Sigmoid colon (tissue), 6 donors: ENCODE measurements at regions not wholly inside any gene's neighbourhood (a gene's known extent, or its start where the extent isn't known, plus 50 kb on each side); places are given as distances from the start of the nearest gene placed in this dataset.

ENCODE experiments used
- DNase-seq: peaks from one replicate; pipeline ENCODE4 v3.0.0-alpha.2; 2019
- H3K27ac ChIP-seq, 4 donors: fragments of 200-600 bp; sonication (generic); one replicate each; pipeline ENCODE4 v1.5.1; 2016 to 2019; ENCODE audit warnings: mild to moderate bottlenecking in 1 of 4
- H3K27me3 ChIP-seq, 3 donors: fragments of 200-600 bp; sonication (generic); one replicate each; pipeline ENCODE4 v1.5.1; 2019; ENCODE audit warnings: mild to moderate bottlenecking in 1 of 3
- H3K36me3 ChIP-seq, 4 donors: fragments of 200-600 bp; sonication (generic); one replicate each; pipeline ENCODE4 v1.5.1; 2016 to 2019
- H3K4me1 ChIP-seq, 4 donors: fragments of 200-600 bp; sonication (generic); one replicate each; pipeline ENCODE4 v1.5.1; 2017 to 2019
- H3K4me3 ChIP-seq, 4 donors: fragments of 200-600 bp; sonication (generic); one replicate each; pipeline ENCODE4 v1.5.1; 2017 to 2019; ENCODE audit warnings: mild to moderate bottlenecking in 2 of 4, moderate library complexity in 1 of 4
- H3K9me3 ChIP-seq, 4 donors: fragments of 200-600 bp in 3 of 4; sonication (generic) in 3 of 4; one replicate each; pipeline versions ENCODE4 v1.5.1 to v1.6.1; 2013 to 2019
- EP300 ChIP-seq, 4 donors: sonication (generic); formaldehyde crosslinking; IDR thresholded peaks; one replicate each; pipeline ENCODE4 v1.6.1; 2017; ENCODE audit warnings: antibody characterized with exemption in 4 of 4
- POLR2A ChIP-seq, 2 donors: fragments of 450-650 bp; IDR thresholded peaks; one replicate each; pipeline ENCODE4 v1.6.1; 2016; ENCODE audit warnings: antibody characterized with exemption in 2 of 2, mild to moderate bottlenecking in 2 of 2, moderate library complexity in 2 of 2
- POLR2AphosphoS5 ChIP-seq, 4 donors: sonication (generic); formaldehyde crosslinking; IDR thresholded peaks; one replicate each; pipeline ENCODE4 v1.6.1; 2017; ENCODE audit warnings: antibody characterized with exemption in 4 of 4
- WGBS, 2 donors: extraction: QIAGEN DNeasy Blood & Tissue Kit; methylation state at CpG; one replicate each; pipeline ENCODE4 v1.1.7; 2013; 5-methylcytosine and 5-hydroxymethylcytosine counted together
- intact Hi-C: fragments of 100-400 bp; cut with DNase I; formaldehyde crosslinking; loops from one replicate; pipeline ENCODE4 v1.15.1; 2023
- TF ChIP-seq, protein P1 (sequence below), 4 experiments: fragments of 450-650 bp in 3 of 4; fragments of 200-600 bp in 1 of 4; IDR thresholded peaks; one replicate each; pipeline ENCODE4 v1.5.1; 2016 to 2019; ENCODE audit warnings: antibody characterized with exemption in 4 of 4, mild to moderate bottlenecking in 3 of 4, moderate library complexity in 2 of 4
- donor health status: healthy with polysubstance abuse.
- donor health status: healthy.

DNA sequence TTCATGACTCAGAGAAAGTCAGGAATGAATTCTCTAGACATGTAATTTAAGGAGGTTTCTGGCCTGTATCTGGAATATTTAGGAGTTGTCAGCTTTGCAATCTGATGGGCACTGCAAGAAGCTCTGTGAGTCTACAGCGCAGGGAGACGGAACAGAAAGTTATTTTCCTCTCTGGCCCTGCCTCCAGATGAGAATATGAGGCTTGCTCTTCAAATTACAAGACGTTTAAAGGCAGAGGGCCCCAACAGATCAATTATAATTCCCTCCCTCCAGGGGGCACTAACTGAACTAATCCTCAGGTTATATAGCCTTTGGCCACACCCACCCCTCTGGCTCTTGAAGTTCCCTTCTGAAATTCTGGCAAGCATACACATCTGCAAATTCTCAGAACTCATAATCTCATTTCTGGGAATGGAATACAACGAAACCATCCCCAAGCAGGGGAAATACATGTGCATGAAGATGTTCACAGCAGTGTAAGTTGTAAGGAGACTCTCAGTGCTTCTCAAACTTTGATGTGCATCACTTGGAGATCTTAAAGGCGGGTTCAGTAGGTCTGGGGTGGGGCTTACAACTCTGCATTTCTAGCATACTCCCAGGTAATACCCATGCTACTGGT is 307.6 kb downstream of the CWC27 start:
- TF ChIP-seq, protein P1, sequence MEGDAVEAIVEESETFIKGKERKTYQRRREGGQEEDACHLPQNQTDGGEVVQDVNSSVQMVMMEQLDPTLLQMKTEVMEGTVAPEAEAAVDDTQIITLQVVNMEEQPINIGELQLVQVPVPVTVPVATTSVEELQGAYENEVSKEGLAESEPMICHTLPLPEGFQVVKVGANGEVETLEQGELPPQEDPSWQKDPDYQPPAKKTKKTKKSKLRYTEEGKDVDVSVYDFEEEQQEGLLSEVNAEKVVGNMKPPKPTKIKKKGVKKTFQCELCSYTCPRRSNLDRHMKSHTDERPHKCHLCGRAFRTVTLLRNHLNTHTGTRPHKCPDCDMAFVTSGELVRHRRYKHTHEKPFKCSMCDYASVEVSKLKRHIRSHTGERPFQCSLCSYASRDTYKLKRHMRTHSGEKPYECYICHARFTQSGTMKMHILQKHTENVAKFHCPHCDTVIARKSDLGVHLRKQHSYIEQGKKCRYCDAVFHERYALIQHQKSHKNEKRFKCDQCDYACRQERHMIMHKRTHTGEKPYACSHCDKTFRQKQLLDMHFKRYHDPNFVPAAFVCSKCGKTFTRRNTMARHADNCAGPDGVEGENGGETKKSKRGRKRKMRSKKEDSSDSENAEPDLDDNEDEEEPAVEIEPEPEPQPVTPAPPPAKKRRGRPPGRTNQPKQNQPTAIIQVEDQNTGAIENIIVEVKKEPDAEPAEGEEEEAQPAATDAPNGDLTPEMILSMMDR (IDR thresholded peaks at IDR 0.05): no peak
- TF ChIP-seq EP300 (IDR thresholded peaks at IDR 0.05) (peak in 1 of 4 donors; percentile 9), POLR2AphosphoS5 (IDR thresholded peaks at IDR 0.05) (peak in 2 of 4 donors; percentile 24 to 32)
- H3K9me3 ChIP-seq: no peaks in the 10 kb centered on the region
- WGBS, 2 donors: 59 to 61% methylated on average over 5 of the region's 5 CpGs
- H3K27me3 ChIP-seq: no peaks in the 10 kb centered on the region
- peaks cover 0 to 32% (median 26%) of the 10 kb centered on the region in 4 donors for H3K4me1 ChIP-seq
- H3K4me3 ChIP-seq: no peak overlapping the region
- DNase-seq: no peak
- H3K27ac ChIP-seq: peak overlapping the region in 3 of 4 donors; percentile 48 to 54 (median 52)
- H3K36me3 ChIP-seq: no peaks in the 10 kb centered on the region
- intact Hi-C loops: no loop called here

DNA sequence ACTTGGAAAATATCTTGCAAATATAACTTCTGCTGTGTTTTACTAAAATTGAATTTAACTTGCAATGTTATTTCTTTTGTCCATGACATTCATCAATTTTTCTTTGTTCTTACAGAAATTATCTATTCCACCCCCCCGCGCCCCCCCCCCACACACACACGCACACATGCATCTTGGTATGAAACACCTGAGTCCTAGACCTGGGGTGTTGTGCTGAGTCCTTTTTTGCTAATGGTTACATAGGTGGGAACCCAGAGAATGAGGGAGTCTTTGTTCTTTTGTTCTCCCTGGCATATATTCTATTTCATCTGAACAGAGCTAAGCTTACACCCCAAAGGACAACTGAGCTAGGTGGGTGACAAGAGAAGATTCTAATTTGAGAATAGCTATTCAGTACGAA is 308.9 kb downstream of the CWC27 start:
- no peaks in the 10 kb centered on the region for H3K36me3 ChIP-seq
- DNase-seq: no peak
- 63 to 66% methylated on average over 4 of the region's 4 CpGs for WGBS, 2 donors

DNA sequence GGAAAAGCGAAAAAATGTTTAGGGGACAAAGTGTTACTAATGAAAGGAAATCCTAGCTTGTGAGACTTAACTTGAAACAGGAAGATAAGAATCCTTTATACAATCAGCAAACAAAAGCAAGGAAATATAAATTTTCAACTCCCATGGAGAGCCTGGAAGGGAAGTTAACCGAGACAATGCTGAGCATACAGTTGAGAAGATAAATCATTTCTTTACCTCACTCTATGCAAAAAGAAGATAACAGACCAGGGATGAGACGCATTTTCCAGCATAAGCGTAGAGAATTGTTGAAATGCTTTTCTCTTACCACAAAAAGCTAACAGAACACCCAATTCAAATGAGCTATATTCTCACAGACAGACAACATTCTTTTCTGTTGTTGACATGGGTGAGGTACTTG is 309.6 kb downstream of the CWC27 start:
- WGBS, 2 donors: 85 to 89% methylated on average over 4 of the region's 4 CpGs
- peaks cover 0 to 23% (median 15%) of the 10 kb centered on the region in 4 donors for H3K4me1 ChIP-seq
- no peaks in the 10 kb centered on the region for H3K27me3 ChIP-seq
- H3K36me3 ChIP-seq: no peaks in the 10 kb centered on the region
- H3K4me3 ChIP-seq: no peak overlapping the region
- H3K27ac ChIP-seq: no peak overlapping the region
- intact Hi-C loops: no loop called here
- no peaks in the 10 kb centered on the region for H3K9me3 ChIP-seq
- TF ChIP-seq POLR2A (IDR thresholded peaks at IDR 0.05) (no peak), POLR2AphosphoS5 (IDR thresholded peaks at IDR 0.05) (no peak), EP300 (IDR thresholded peaks at IDR 0.05) (no peak)
- TF ChIP-seq, protein P1 (IDR thresholded peaks at IDR 0.05): no peak
- no peak for DNase-seq

More for the DNA sequence above, 308.9 kb downstream of the CWC27 start:
- H3K4me3 ChIP-seq: no peak overlapping the region
- TF ChIP-seq POLR2AphosphoS5 (IDR thresholded peaks at IDR 0.05) (no peak), EP300 (IDR thresholded peaks at IDR 0.05) (no peak), POLR2A (IDR thresholded peaks at IDR 0.05) (no peak)
- TF ChIP-seq, protein P1 (IDR thresholded peaks at IDR 0.05): no peak
- peaks cover 0 to 30% (median 21%) of the 10 kb centered on the region in 4 donors for H3K4me1 ChIP-seq
- H3K27me3 ChIP-seq: no peaks in the 10 kb centered on the region
- intact Hi-C loops: no loop called here
- no peaks in the 10 kb centered on the region for H3K9me3 ChIP-seq
- no peak overlapping the region for H3K27ac ChIP-seq

DNA sequence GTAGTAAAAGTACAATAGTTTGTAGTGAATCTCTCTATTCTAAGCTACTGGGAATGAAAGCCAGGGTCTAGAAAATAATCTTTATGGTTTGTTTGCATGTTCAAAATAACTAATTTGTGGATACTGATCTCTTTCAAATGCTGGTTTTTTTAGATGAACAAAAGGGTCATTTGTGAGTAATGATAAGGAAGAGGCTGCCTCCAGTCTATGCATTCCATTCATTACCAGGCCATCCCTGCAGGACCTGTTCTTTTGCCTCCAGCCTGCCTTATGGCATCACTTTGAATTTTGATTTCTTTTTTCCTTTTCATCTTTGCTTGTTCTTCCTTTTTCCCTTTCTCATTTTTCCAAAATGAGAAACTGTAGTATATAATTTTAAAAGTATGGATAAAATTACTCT is 312.3 kb downstream of the CWC27 start:
- H3K4me3 ChIP-seq: no peak overlapping the region
- DNase-seq: no peak
- intact Hi-C loops: no loop called here
- no peaks in the 10 kb centered on the region for H3K36me3 ChIP-seq
- no peak overlapping the region for H3K27ac ChIP-seq
- no peaks in the 10 kb centered on the region for H3K27me3 ChIP-seq
- H3K9me3 ChIP-seq: no peaks in the 10 kb centered on the region
- peaks cover 0 to 6% (median 5%) of the 10 kb centered on the region in 4 donors for H3K4me1 ChIP-seq
- TF ChIP-seq, protein P1 (IDR thresholded peaks at IDR 0.05): no peak
- TF ChIP-seq POLR2A (IDR thresholded peaks at IDR 0.05): no peak
- no peak for TF ChIP-seq POLR2AphosphoS5 (IDR thresholded peaks at IDR 0.05)
- no peak for TF ChIP-seq EP300 (IDR thresholded peaks at IDR 0.05)
